GM12878 (cell line): ENCODE measurements at regions not wholly inside any gene's neighbourhood (a gene's known extent, or its start where the extent isn't known, plus 50 kb on each side); places are given as distances from the start of the nearest gene placed in this dataset.
A peak's percentile ranks its signal among the peaks of the same experiment; 100 is the strongest.

ENCODE experiments used
- ATF2 ChIP-seq: IDR thresholded peaks from 2 replicates; pipeline ENCODE4 v1.6.1; 2012; ENCODE audit warnings: low read length, inconsistent platforms
- BCL3 ChIP-seq: IDR thresholded peaks from 2 replicates; pipeline ENCODE4 v1.6.1; 2011; ENCODE audit warnings: borderline replicate concordance, low read depth, mild to moderate bottlenecking, moderate library complexity, low read length; ENCODE audit not compliant: insufficient read depth, poor library complexity, severe bottlenecking
- CBX3 ChIP-seq: fragments of 200-600 bp; sonication (generic); IDR thresholded peaks from 2 replicates; pipeline ENCODE4 v1.6.1; 2016; ENCODE audit warnings: low read depth, borderline replicate concordance
- CREB1 ChIP-seq: IDR thresholded peaks from 2 replicates; pipeline ENCODE4 v1.6.1; 2012; ENCODE audit warnings: low read depth, mild to moderate bottlenecking, inconsistent platforms
- CTCF ChIP-seq, 3 experiments: IDR thresholded peaks in 2 of 3; conservative IDR thresholded peaks in 1 of 3; 2 replicates each; pipeline ENCODE4 v1.5.1; 2011; ENCODE audit warnings: low read depth in 3 of 3, low read length in 3 of 3, mild to moderate bottlenecking in 3 of 3, control low read depth in 2 of 3, moderate library complexity in 2 of 3, inconsistent platforms in 1 of 3, mixed read lengths in 1 of 3; ENCODE audit not compliant: control insufficient read depth in 2 of 3, insufficient read depth in 1 of 3; ENCODE audit errors: extremely low read depth in 1 of 3
- ETV6 ChIP-seq, 2 experiments: fragments of 450-650 bp in 1 of 2; IDR thresholded peaks in 1 of 2; conservative IDR thresholded peaks in 1 of 2; 2 replicates each; pipeline ENCODE4 v1.6.1; 2014; ENCODE audit warnings: antibody characterized with exemption in 1 of 2, borderline replicate concordance in 1 of 2, low read depth in 1 of 2, mild to moderate bottlenecking in 1 of 2, moderate library complexity in 1 of 2
- EZH2 ChIP-seq: IDR thresholded peaks from 2 replicates; pipeline ENCODE4 v1.6.1; 2012; ENCODE audit warnings: low read depth, mild to moderate bottlenecking, control low read depth, inconsistent platforms, low read length, borderline replicate concordance; ENCODE audit not compliant: control insufficient read depth
- FOXK2 ChIP-seq: fragments of 450-650 bp; IDR thresholded peaks from 2 replicates; pipeline ENCODE4 v1.6.1; 2017; ENCODE audit warnings: mild to moderate bottlenecking, moderate library complexity
- GABPA ChIP-seq: IDR thresholded peaks from 2 replicates; pipeline ENCODE4 v1.6.1; 2014; ENCODE audit warnings: antibody characterized with exemption, low read depth, mild to moderate bottlenecking, inconsistent platforms
- IRF4 ChIP-seq: IDR thresholded peaks from 2 replicates; pipeline ENCODE4 v1.6.1; 2011; ENCODE audit warnings: low read depth, low read length
- JUNB ChIP-seq: IDR thresholded peaks from 2 replicates; pipeline ENCODE4 v1.6.1; 2016; ENCODE audit warnings: antibody characterized with exemption, mild to moderate bottlenecking
- MEF2A ChIP-seq: IDR thresholded peaks from 2 replicates; pipeline ENCODE4 v1.6.1; 2011; ENCODE audit warnings: low read depth, mild to moderate bottlenecking, low read length, moderate library complexity; ENCODE audit not compliant: insufficient read depth
- MLLT1 ChIP-seq: fragments of 450-650 bp; IDR thresholded peaks from 2 replicates; pipeline ENCODE4 v1.6.1; 2016; ENCODE audit warnings: mild to moderate bottlenecking
- MYC ChIP-seq: IDR thresholded peaks from 2 replicates; pipeline ENCODE4 v1.6.1; 2011; ENCODE audit warnings: mild to moderate bottlenecking, low read length, moderate library complexity, inconsistent platforms; ENCODE audit not compliant: insufficient read depth, insufficient replicate concordance, insufficient read length, severe bottlenecking
- NFYA ChIP-seq: IDR thresholded peaks from 2 replicates; pipeline ENCODE4 v1.6.1; 2011; ENCODE audit warnings: low read depth, mild to moderate bottlenecking, low read length, improper control_type of control experiment, borderline replicate concordance
- NR2C2 ChIP-seq: IDR thresholded peaks from 2 replicates; pipeline ENCODE4 v1.6.1; 2011; ENCODE audit warnings: borderline replicate concordance, low read depth; ENCODE audit not compliant: control insufficient read depth, insufficient read length
- RUNX3 ChIP-seq: IDR thresholded peaks from 2 replicates; pipeline ENCODE4 v1.6.1; 2012; ENCODE audit warnings: low read length, inconsistent platforms
- SREBF1 ChIP-seq: IDR thresholded peaks from 2 replicates; pipeline ENCODE4 v1.6.1; 2012; ENCODE audit warnings: mild to moderate bottlenecking, low read length
- SREBF2 ChIP-seq: IDR thresholded peaks from 2 replicates; pipeline ENCODE4 v1.6.1; 2012; ENCODE audit warnings: mild to moderate bottlenecking, low read length
- STAT3 ChIP-seq: IDR thresholded peaks from 2 replicates; pipeline ENCODE4 v1.6.1; 2011; ENCODE audit warnings: low read depth, low read length, improper control_type of control experiment
- YBX1 ChIP-seq: fragments of 450-650 bp; IDR thresholded peaks from 2 replicates; pipeline ENCODE4 v1.6.1; 2016; ENCODE audit warnings: antibody characterized with exemption
- ZNF217 ChIP-seq: fragments of 450-650 bp; IDR thresholded peaks from 2 replicates; pipeline ENCODE4 v1.6.1; 2017; ENCODE audit warnings: antibody characterized with exemption, mild to moderate bottlenecking
- ZSCAN29 ChIP-seq: fragments of 450-650 bp; IDR thresholded peaks from 2 replicates; pipeline ENCODE4 v1.6.1; 2017; ENCODE audit warnings: mild to moderate bottlenecking, moderate library complexity

GRCh38 chr6:119459207-119459974 lies 109.8 kb upstream of the MAN1A1 start (continued):
- no peak for TF ChIP-seq YBX1
- TF ChIP-seq NFYA, result no peak
- TF ChIP-seq MLLT1, result 0 out of 2 replicates have a peak, but pooled peaks have one; percentile 47
- no peak for TF ChIP-seq CTCF (IDR thresholded peaks at IDR 0.05 in 2 of 3, conservative IDR thresholded peaks at IDR 0.05 in 1 of 3; ENCODE audit: control insufficient read depth in 2 of 3, extremely low read depth in 1 of 3, insufficient read depth in 1 of 3, low read depth in 3 of 3, low read length in 3 of 3)
- TF ChIP-seq ZSCAN29, result no peak
- TF ChIP-seq CBX3, result no peak
- TF ChIP-seq NR2C2, result no peak
- no peak for TF ChIP-seq SREBF2
- no peak for TF ChIP-seq MEF2A
- no peak for TF ChIP-seq CREB1
- TF ChIP-seq FOXK2, result no peak
- no peak for TF ChIP-seq BCL3
- no peak for TF ChIP-seq ZNF217
- no peak for TF ChIP-seq ATF2
- TF ChIP-seq IRF4, result peak; percentile 68; the same call in 1 of the 2 replicates
- TF ChIP-seq SREBF1, result no peak
- no peak for TF ChIP-seq MYC
- TF ChIP-seq RUNX3, result peak; percentile 40; the same call in 1 of the 2 replicates
- TF ChIP-seq EZH2, result no peak
- no peak for TF ChIP-seq STAT3
- 0 out of 2 replicates have a peak, but pooled peaks have one; percentile 16 for TF ChIP-seq JUNB
- no peak for TF ChIP-seq GABPA
- TF ChIP-seq ETV6 (conservative IDR thresholded peaks at IDR 0.05 in 1 of 2, IDR thresholded peaks at IDR 0.05 in 1 of 2; ENCODE audit: borderline replicate concordance in 1 of 2, low read depth in 1 of 2), result 0 out of 4 replicates have a peak, but pooled peaks of 1 of the 2 experiments have one; percentile 30
